ENCODE measurements at regions not wholly inside any gene's neighbourhood (a gene's known extent, or its start where the extent isn't known, plus 50 kb on each side); places are given as distances from the start of the nearest gene placed in this dataset.
A peak's percentile ranks its signal among the peaks of the same experiment; 100 is the strongest.

GRCh38 chr3:150067561-150067960, 96.9 kb upstream of the PFN2 start:
- no peak for DNase-seq (ENCODE audit: low spot score)

GRCh38 chr3:150064971-150065370, 94.3 kb upstream of the PFN2 start:
- DNase-seq (ENCODE audit: low spot score): no peak

DNA sequence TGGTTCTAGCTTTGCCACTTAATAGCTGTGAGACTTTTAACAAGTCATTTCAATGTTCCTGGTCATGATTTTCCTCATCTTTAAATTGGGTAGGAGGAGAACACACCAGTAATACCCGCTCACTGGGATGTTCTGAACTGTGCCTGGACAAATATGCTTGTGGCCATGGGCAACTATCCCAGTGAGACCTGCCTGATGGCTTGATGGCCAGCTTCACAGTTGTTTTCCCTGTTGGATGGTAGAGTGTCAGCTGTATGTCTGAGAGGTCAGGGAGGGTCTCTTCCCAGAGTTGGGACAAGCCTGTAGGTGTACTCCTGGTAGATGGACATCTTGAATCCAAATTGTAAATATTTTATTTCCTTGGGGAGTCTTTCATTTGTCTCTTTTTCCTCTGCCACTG, 92.5 kb upstream of the PFN2 start:
- DNase-seq (ENCODE audit: low spot score): no peak

- peak; percentile 74 for DNase-seq (ENCODE audit: low spot score)
Measured at GRCh38 chr3:150062492-150062891, 91.8 kb upstream of the PFN2 start.

- DNase-seq (ENCODE audit: low spot score): no peak
Measured at GRCh38 chr3:150061288-150062024, 90.8 kb upstream of the PFN2 start.

- DNase-seq (ENCODE audit: low spot score): no peak
Measured at GRCh38 chr3:150059729-150060128, 89.0 kb upstream of the PFN2 start.

DNA sequence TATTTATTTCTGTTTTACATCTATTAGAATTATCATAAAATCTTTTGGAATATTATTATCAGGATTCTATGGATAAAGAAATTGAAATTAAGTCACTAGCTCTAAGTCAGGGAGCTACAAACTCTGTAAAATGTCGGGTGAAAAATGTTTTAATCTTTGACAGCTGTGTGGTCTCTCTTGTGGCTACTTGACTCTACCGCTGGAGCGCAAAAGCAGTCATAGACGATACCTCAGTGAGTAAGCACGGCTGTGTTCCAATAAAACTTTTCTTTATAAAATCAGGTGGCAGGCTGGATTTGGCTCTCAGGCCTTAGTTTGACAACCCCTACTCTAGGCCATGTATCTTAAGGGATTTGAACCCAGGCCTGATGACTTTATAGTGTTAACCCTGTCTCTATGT, 88.5 kb upstream of the PFN2 start:
- DNase-seq (ENCODE audit: low spot score): no peak

DNA sequence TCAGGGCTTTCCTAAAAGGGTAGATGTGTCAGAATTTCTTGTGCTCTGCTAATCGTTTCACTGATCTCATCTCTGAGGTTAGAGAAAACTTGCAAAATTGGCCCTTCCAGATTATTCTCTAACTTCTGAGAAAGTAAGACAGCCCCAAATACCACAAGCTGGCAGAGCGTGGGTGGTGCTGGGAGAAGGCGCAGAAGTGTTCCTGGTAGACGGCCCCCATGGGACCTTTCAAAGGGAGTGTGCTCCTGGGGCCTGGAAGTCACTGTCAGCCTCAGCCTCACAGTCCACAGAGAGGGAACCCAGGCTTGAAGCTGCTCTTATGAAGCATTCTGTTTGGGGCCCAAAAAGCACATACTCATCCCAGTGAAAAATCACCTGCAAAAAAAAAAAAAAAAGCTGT, 86.5 kb upstream of the PFN2 start:
- no peak for DNase-seq (ENCODE audit: low spot score)

DNA sequence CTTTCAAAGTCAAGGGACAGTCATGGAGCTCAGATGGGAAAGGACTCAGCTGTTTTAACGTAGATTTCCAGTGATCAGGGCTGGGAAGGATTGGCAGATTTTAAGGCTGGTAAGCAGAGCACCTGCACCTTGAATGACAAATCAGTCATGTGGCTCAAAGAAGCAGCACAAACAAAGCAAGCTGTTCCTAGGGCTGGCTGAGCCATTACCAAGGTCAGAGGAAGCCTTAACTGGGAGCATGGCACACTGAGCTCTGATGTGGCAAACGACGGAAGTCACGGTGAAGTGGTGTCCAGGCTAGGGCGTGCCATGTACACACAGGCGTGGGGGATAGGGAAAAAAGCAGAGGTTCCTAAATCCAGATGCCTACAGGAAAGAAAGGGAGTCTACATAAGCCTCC, 84.6 kb upstream of the PFN2 start:
- no peak for DNase-seq (ENCODE audit: low spot score)

- DNase-seq (ENCODE audit: low spot score): no peak
Measured at GRCh38 chr3:150054635-150055034, 83.9 kb upstream of the PFN2 start.

DNA sequence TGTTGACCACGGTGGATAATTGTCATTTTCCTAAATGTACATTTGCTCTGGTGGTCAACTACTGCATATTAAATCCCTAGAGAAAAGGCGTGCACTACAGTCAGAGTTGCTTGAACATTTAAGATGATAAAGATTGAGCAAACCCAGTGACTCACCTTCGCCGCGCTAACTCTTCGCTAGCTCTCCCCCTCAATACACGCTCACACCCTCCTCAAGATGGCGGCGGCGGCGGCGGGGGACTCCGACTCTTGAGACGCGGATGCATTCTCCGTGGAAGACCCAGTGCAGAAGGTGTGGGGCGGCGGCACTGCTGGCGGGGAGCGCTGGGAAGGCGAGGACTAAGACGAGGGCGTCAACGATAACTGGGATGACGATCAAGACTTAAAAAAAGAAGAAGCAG, 79.8 kb upstream of the PFN2 start:
- DNase-seq (ENCODE audit: low spot score): no peak

DNA sequence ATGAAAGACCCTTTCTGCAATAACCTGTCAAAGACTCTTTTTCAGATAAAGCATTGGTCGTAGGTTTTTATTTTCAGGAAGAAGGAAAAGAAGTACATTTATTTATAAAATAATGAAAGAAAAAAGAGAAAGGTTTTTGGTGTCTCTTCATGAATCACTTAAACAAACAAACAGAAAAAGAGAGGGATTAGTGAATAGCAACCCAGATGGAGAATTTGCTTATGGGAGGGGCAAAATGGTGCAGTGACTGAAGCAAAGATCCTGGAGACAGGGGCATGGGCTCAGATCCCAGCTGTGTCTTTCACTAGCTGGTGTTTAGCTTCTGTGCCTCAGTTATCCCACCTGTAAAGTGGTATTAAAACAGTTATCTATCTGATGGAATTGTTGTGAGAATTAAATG, 78.6 kb upstream of the PFN2 start:
- peak; percentile 35 for DNase-seq (ENCODE audit: low spot score)

DNA sequence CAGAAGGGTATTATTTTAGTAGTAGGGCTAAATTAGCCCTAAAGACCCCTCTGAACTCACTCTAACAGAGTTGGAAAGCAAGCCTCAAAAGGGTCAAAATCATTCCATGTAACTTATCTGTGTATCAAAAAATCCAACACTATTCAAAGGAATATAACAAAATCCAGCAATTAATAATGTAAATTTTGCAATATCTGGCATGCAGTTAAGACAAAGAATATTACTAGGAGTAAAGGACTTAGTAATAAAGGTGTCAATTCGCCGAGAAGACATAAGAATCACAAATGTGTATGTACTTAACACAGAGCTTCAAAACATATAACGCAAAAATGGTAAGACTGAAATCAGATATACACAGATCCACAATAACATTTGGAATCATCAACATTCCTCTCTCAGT, 71.2 kb upstream of the PFN2 start:
- no peak for DNase-seq (ENCODE audit: low spot score)

GRCh38 chr3:150040097-150040496, 69.4 kb upstream of the PFN2 start:
- no peak for DNase-seq (ENCODE audit: low spot score)

- no peak for DNase-seq (ENCODE audit: low spot score)
Measured at GRCh38 chr3:150038830-150039229, 68.1 kb upstream of the PFN2 start.

DNA sequence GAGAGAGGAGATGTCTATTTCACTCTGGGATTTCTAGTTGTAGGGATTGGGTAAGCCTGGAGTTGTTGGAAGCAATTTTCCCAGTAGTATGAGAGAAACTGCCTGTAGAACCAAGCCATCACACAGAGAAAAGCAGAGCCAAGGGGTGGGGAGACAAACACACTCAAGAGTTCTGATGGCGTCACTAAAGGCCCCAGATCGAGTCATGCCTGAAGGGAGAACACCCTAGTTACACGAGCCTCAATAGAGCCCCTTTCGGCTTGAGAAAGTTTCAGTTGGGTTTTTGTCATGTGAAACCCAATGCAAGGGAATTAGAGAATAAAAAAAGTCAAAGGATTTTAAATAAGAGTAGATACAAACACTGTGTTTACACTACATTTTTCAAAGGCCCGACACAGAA, 66.1 kb upstream of the PFN2 start:
- DNase-seq (ENCODE audit: low spot score): no peak

- no peak for DNase-seq (ENCODE audit: low spot score)
Measured at GRCh38 chr3:150035910-150036612, 65.4 kb upstream of the PFN2 start.

- no peak for DNase-seq (ENCODE audit: low spot score)
Measured at GRCh38 chr3:150035301-150035779, 64.6 kb upstream of the PFN2 start.

GRCh38 chr3:150033721-150034120, 63.0 kb upstream of the PFN2 start:
- DNase-seq (ENCODE audit: low spot score): no peak

GRCh38 chr3:150030841-150031240, 60.1 kb upstream of the PFN2 start:
- DNase-seq (ENCODE audit: low spot score): no peak

DNA sequence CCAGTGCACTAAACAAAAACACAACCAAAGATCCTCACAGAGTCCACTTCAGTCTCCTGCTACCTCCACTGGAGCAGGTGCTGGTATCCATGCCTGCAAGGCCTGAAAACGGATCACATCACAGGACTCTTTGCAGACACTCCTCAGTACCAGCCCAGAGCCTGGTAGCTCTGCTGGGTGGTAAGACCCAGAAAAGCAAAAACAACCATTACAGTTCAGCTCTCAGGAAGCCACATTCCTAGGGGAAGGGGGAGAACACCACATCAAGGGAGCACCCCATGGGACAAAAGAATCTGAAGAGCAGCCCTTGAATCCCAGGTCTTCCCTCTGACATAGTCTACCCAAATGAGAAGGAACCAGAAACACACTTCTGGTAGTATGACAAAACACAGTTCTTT, 52.5 kb upstream of the PFN2 start:
- no peak for DNase-seq (ENCODE audit: low spot score)

DNA sequence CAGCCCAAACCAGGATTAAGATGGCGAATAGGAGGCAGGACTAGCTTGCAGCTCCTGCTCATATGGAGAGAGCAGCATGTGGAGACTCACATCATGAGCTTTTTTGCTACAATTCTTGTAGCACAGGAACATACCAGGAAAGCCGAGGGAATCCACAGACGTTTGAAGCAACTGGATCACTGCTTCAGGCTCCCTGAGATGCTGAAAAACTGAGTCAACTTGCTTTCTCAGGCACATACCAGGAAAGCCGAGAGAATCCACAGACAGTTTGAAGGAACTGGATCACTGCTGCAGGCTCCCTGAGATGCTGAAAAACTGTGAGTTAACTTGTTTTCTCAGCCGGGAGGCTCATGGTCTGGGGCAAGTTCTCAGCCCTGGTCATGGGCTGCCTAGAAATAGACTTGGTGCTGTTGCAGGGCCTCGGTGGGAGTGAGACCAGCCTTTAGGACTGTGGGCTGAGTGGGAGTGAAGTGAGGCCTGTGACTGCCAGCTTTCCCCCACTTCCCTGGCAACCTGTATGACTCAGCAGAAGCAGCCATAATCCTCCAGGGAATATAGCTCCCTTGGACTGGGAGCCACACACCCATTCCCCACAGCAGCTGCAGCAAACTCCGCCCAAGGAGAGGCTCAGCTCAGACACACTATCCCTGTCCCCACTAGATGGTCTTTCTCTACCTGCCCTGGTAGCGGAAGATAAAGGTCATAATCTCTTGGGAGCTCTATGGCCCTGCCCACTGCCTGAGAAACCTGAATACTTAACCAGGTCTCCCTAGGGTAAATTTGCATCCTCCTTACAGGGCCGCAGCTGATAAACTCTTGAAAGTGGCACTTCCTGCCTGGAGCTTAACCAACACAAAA, 51.9 kb upstream of the PFN2 start:
- no peak for DNase-seq (ENCODE audit: low spot score)

- DNase-seq (ENCODE audit: low spot score): peak; percentile 50
Measured at GRCh38 chr3:150020527-150020926, 49.8 kb upstream of the PFN2 start.

Data from AG20443 (cell line).